ENCODE measurements at regions not wholly inside any gene's neighbourhood (a gene's known extent, or its start where the extent isn't known, plus 50 kb on each side); places are given as distances from the start of the nearest gene placed in this dataset.

DNA sequence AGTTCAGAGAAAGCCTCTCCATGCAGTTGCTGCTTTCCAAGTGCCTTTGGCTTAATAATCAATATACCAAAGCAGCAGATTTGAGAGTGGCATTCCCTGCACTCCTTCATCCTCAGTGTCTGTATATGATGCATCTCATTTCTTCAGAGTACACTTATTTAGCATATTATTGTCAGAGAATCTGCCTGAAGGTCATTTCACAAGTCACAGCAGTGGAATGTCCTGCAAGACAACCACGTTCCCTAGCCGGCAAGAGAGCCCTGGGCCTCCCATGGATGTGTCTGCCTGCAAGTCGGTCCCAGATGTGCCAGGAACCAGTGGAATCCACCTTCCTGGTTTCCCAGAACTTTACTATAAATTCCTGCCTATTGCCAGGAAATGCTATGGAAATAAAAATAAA lies 289.4 kb upstream of the IGFBP3 start:
- DNase-seq, result no peak

DNA sequence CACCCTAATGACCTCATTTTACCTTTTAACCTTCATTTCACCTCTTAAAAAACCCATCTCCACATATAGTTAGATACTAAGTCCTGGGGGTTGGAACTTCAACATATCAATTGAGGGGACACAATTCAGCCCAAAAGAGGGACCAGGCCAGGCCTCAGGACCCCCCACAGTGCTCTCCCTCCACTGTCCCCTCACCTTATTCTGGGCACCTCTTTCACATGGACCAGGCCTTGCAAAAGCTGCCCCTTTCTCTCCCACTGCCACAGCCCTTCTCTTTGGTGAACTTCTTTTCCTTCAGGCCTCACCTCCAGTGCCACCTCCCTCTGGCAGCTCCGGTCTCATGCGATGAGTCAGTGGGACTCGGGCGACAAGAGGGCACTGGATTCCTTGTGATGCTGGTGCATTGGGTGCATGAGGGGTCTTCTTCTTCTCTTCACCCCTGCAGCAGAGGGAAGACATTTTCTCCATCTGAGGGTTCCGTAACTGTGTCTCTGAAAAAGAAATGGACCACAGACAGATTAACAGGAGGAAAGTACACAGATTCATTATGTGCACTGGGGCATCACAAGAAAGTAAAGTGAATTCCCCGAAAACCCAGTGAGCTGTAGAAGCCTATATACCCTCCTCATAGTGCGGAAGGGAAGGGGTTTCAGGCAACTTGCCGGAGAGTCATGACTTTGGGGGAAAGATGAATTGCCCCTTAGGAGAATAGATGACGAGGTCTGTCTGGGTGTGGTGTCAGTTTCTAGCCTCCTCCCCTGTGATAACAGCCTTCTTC lies 288.7 kb upstream of the IGFBP3 start:
- no peak for DNase-seq

DNA sequence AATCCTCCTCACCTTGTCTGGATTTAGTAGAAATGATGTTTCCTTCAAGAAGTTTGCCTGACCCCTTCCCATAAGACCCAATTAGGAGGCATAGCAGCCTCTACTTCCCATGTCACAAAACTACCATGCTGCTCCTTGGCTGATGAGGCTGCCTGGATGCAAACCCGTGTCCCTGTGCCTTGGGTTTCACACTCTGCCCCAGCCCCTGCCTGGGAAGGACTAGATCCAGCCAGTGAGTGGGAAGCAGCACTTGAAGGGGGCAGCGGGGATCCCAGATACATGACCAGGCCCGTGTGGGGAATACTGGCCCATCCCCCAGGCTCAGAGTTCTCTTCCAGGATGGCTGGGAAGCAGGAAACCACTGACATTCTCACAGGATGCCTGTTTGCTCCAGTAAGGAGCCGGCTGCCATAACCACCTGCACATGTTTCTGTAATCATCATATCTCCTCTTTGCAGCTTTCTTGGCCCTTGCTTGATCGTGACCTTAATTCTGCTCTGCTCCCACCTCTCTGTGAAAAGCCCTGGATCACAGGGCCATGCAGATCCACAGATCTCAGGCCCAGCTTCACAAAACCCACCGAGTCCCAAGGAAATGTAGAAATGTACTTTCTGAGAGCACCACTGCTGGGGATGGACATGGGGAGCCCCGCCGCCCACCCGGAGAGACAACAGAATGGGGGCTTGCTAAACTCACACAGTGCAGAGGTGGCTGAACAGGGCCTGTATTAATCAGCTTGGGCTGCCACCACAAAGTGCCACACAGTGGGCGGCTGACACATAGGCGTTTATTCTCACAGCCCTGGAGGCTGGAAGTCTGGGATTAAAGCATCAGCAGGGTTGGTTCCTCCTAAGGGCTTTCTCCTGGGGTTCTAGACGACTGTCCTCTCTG lies 287.8 kb upstream of the IGFBP3 start:
- no peak for DNase-seq

GRCh38 chr7:46207931-46208634 lies 287.0 kb upstream of the IGFBP3 start:
- DNase-seq, result no peak

GRCh38 chr7:46206476-46207060 lies 285.5 kb upstream of the IGFBP3 start:
- no peak for DNase-seq

DNA sequence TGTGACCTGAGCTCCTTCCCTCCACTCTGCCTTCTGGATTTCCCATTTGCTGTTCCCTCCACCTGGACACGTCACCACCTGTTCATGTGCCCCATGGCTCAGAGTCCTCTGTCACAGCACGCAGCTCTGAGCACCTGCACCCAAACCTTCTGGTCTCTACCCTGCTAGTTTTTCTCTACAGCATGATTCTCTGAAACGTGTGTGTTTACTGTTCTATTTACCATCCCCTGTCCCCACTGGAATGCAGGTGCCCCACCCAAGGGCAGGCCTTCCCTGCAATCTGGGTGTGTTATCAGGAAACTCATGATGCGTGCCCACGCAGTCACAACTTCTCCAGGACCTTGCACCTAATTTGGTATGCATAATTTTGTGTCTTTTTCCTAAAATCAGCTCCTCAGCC lies 284.4 kb upstream of the IGFBP3 start:
- DNase-seq, result no peak

DNA sequence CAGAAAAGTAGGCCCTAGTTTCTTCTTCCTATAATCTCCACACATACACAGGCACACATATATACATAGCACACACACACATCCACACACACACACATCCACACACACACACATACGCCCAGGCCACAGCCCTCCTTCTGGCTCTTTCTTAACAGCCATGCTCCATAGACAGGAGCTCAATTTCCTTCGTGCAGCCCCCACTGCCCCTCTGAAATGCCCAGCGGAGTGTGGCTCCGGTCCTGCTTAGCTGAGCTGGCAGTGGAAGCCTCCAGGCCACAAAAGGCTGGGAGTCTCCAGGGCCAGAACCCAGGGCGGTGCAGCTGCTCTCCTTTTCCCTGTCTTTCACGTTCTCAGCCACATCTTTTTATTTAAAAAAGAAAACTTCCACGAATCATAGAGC lies 282.9 kb upstream of the IGFBP3 start:
- DNase-seq, result no peak

DNA sequence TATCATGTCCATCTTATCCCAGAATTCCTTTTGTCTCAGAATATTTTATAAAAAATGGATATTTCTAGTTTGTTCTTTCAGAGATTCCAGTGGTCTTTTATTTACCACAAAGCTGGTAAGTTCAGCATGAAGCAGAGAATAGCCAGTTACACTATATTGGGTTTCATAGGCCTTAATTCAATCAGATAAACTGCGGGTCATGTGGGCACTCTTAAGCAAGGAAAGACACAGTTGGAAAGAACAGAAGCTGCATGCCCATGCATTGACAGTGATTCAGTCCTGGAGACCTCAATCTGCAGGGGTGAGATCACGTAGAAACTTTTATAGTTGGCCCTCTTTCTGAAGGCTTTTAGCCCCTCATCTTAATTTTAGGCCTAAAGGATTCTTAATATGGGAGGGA lies 281.3 kb upstream of the IGFBP3 start:
- no peak for DNase-seq

DNA sequence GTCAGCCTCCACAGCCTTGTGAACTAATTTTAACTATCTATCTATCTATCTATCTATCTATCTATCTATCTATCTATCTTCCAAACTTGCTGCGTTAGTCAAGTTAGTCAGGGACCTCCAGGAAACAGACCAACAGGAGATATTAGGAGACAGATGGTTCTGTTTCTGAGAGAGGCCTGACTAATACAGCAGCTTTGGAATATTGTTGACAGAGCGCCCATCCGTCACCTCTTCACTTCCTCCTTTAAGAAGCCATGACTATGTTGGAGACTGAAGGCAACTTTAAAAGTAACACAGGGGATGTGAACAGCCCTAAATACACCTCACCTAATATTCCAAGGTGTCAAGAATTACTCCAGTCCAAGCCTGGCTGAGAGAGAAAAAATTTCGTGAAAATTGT lies 280.9 kb upstream of the IGFBP3 start:
- DNase-seq, result peak; percentile 0

DNA sequence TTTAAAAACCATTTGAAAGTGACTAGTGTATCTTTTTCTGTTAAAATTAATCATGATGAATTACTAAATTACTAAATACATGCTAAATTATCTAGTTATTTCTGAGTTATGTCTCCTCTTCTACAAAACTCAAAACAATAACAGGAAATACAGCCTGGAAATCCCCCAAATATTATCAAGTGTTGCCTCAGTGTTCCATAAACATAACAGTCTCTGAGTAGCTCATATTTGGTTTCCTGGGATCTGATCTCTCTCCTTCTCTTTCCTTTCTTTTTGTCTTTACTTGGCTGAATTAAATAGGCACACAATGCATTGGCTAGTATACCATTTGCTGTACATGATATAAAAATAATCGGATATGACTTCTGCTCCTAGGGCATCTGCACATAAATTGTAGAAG lies 277.6 kb upstream of the IGFBP3 start:
- DNase-seq, result no peak

DNA sequence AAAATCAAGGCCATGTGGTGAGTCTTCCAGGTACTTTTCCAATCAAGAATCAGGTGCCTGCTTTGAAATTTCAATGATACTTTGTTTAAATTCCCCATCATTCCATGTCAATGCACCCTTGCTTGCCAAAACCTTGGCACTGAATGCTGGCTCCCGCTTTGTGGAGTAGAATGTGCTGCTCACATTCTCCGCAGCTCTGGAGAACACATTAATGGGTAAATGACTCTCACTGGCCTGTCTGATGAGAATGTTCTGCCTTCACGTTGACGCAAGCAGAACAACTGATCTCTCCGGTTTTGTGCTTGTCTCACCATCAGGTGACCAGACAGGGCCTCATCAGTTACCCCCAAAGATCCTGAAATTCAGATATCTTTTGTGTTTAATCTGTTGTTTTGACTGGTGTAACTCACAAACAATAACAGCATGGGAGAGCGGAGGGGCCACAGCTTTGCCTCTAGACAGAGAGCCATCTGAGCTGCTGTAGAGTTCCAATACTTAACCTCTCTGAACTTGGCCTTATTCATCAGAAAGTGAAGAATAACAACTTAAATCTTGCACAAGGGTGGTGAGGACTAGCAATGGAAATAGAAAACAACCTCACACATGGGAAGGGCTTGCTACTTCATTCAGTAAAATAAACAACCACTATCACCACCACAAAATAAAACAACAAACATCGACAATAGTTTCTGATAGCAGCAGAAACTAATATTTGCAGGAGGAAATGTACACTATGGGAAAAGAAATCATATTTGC lies 276.9 kb upstream of the IGFBP3 start:
- no peak for DNase-seq

DNA sequence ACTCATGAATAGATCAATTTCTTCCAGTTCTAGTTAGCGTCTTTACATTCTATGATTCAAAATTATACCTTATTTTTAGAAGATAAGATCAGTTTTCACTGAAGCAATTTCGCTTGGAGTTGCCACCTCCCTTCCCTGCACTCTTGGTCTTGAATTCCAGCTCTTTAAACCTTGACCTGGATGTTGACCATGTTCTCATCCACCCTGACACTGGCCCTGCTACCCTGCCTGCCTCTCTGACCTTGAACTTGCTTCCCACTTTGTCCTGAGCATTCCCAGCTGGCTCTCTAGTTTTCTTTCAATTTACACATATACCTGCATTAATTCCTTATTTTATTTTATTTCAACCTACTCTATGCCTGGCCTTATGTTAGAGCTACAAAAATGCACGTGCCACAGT lies 274.9 kb upstream of the IGFBP3 start:
- no peak for DNase-seq

- DNase-seq, result no peak
Measured at GRCh38 chr7:46192271-46192670, 271.2 kb upstream of the IGFBP3 start.

DNA sequence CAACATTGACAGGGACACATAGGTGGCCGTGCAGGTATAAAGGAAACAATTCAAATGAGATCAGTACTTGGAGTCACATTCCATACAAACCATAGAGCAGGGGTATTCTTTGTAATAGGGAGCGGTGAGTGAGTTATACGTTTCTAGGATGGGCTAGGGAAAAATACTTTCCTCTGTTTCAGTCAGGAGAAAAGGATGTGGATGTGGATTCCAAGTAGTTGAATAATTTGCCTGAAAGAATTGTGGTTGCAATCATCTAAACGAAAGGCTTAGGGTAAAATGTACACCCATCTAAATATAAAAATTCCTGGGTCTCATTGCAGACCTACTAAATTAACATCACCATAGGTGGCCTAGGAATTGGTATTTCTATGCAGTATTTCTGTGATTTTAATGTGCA lies 270.7 kb upstream of the IGFBP3 start:
- no peak for DNase-seq

DNA sequence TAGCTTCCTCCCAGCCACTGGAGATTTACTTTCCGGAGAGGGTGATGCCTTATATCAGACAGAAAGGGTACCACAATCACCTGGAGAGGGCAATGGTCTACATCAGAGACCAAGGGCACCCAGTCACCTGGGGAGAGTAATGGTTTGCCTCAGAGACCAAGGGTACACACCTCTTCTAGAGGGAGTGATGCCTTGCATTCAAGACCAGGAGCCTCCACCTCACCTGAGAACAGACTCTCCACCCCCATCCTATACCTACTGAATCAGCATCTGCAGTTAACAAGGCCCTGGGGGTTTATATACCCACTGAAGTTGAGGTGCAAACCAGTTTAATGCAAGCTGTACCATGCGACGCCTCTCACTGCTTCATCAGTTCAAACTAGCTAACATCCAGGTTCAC lies 270.2 kb upstream of the IGFBP3 start:
- no peak for DNase-seq

- DNase-seq, result no peak
Measured at GRCh38 chr7:46189255-46189790, 268.3 kb upstream of the IGFBP3 start.

DNA sequence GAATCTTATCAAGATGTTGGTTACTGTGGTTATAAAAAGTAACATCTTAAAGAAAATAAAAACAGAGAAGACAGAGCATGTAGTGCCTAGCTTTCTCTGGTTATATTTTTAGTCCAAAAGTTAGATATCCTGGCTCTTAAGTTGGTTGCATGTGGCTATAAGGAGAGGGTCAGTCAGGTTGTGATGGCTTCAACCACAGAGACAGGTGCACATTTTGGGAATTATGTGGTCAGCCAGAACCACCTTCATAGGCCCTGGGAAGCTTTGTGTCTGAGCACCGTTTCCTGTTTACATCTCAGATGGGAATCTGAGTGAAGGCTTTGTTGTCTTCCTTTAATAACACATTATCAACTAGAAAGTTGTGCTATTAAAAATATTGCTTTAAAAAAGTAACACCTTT lies 265.1 kb upstream of the IGFBP3 start:
- DNase-seq, result no peak

DNA sequence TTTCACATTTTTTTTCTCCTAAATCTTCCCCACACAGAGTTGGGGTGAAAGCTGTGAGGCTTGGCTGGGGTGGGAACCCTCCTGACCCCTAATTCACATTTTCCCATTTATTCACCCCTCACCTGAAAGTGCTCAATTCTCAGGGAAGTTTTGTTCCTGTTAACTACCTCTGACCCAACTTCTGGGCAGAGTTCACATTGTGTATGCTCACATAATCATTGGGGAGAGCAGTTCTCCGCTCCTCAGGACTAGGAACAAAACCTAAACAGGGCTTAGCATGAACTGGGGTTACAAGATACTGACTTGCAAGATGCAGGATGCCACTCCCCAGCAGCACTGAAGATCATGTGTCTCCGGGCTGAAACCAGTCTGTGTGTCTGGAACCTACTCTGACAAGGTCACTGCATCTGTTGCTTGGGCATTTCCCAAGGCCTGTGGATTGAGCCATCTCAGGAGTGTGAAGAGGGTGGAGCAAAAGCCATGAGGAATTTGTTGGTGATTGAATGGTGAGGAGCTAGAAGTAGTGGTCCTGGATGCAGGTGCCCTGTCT lies 258.1 kb upstream of the IGFBP3 start:
- no peak for DNase-seq

GRCh38 chr7:46178661-46179060 lies 257.6 kb upstream of the IGFBP3 start:
- DNase-seq, result no peak

DNA sequence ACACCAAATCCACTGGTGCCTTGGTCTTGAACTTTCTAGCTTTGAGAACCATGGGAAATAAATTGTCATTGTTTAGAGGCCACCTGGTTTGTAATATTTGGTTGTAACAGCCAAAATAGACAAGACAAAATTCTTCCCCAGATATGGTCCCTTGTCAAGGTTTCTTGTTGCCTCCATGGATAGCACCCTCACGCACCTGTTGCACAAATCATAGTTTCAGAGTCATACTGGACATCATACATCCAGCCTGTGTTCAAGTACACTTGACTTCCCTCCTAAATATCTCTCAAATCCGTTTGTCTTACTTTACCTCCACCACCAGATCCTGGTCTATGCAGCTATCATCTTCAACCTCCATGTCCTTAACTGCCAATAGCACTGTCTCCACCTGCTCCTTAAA lies 256.7 kb upstream of the IGFBP3 start:
- DNase-seq, result no peak

DNA sequence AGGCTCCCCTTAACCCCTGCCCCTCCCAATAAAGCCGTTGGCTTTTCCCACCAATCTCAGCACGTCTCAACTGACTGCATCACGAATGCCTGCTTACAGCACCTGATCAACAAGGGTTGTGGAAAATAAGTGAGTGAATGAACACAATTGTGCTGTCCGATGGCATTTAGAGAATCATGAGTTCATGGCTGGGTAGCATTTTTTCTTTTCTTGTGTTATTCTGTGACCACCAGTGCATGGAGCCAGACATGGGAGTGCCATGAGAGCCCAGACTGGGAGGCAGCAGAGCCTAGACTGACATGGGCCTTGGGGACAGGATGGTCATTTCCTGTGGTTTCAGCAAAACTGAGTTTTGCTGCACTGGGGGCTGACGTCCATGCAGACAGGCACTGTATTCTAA lies 254.1 kb upstream of the IGFBP3 start:
- no peak for DNase-seq

- no peak for DNase-seq
Measured at GRCh38 chr7:46174196-46174580, 253.1 kb upstream of the IGFBP3 start.
